Ureter (tissue), 1 donor: ENCODE measurements at regions not wholly inside any gene's neighbourhood (a gene's known extent, or its start where the extent isn't known, plus 50 kb on each side); places are given as distances from the start of the nearest gene placed in this dataset.

Experiments used
- DNase-seq: peaks from one replicate; pipeline ENCODE4 v3.0.0-alpha.2; 2020; ENCODE audit warnings: low spot score
- donor health status: DM: yes; HTN: yes; CAD: no.

DNA sequence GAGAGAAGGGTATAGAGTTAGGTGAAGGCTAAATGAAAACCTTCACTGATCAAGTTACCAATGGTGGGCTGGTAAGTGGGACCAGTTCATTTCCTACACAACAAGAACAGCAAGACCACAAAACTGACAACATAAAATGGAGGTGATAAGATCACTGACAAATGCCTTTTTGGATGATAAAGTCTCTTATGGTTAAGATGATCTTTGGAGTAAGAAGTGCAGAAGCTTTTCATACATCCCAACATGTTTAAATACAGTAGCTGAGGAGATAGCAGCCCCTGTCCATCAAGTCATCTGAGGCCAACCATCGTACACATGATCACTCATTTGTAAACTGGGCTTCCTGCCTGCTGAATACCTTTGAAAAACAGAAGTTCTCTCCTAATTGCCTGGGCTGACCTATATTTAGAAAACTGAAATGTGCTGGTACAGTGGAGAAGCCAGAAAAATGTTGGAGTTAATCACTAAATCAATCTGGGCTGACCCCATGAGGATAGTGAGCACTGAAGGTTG lies 259.0 kb upstream of the ZFHX3 start:
- DNase-seq: no peak

DNA sequence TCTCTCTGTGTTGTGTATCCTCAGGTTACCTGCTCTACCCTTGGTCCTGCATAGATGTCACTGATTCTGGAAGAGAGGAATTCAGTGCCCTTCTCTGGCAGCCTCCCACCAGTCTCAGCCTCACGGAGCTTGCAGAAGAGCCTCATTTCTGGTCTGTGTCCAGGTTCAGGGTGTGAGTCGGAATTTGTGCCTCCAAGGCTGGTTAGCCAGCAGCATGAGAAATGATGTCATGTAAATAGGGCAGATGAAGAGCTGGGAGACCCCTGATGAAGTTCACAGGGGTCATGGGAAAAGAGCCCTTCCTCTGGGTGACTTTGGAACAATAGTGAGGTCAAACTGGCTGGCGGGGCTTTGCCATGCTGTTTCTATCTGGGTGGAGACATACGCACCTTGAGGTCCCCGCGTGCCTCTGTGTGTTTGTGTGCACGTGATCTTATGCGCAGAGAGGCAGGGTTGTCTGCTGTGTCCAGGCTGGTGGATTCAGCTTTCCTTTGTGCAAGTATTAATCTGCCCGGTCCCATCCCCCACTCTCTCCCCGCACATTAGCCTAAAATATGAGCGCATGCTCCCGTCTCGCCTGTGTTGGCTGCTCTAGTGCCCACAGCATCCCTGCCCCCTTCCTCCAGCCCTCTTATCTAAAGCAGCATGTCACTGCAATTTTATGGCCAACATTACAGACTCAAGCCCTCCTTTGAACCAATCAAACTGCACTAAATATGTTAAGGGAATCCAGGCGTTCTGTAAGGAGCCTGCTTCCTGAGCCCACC lies 256.3 kb upstream of the ZFHX3 start:
- DNase-seq: no peak

- no peak for DNase-seq
These were observed 255.0 kb upstream of the ZFHX3 start for GRCh38 chr16:73302942-73303341.

- DNase-seq: no peak
These were observed 254.1 kb upstream of the ZFHX3 start for GRCh38 chr16:73301984-73302383.

DNA sequence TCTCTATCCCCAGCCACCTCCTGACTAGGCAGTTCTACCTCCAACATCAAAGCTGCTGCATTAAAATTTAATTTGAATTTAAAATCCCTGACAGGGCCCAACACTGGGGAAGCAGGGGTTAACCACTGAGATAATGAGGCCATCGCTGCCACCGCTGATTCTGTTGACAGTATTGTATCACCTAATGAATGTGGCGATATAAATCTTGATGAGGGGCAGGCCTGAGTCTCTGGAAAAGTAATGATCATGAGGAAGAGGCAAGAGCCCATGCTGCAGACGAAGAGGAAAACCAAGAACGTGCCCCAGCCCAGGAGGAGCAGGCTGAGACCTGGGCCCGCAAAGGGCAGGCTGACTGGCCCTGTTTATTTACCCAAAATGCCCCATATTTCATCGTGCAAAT lies 251.4 kb upstream of the ZFHX3 start:
- DNase-seq: no peak

DNA sequence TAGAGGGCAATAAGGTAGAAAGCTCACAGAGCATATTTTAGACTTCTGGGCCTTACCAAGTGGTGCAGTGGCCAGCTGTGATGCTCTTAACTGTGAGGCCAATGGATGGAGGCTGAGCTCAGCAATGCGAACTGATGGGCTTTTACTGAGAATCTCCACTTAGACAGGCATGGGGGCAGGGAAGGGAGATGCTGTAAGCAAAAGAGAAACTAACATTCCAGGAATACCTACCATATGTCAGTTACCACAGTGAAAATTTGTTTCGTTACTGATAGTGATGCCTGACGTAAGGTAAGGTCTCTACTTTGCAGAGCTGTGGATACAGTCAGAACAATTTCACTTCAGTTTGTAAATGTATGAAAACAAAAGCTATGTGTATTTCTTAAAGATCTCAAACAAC lies 250.6 kb upstream of the ZFHX3 start:
- no peak for DNase-seq

DNA sequence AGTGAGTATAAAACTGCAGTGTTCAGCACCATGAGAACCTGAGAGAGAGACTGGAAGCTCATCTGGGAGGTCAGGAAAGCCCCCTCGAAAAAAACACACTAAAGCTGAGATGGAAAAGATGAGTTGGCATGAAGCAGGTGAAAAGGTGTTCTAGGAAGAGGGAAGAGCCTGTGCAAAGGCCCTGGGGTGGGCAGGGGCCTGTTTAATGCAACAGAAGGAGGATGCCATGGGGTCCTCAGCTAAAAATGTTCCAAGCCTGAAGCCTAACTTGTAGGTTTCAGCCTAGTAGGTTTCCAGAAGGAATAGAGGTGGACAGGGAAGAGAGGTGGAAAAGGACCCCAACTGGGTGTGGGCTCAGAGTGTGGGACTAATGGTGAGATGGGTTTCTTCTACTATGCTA lies 242.3 kb upstream of the ZFHX3 start:
- no peak for DNase-seq

DNA sequence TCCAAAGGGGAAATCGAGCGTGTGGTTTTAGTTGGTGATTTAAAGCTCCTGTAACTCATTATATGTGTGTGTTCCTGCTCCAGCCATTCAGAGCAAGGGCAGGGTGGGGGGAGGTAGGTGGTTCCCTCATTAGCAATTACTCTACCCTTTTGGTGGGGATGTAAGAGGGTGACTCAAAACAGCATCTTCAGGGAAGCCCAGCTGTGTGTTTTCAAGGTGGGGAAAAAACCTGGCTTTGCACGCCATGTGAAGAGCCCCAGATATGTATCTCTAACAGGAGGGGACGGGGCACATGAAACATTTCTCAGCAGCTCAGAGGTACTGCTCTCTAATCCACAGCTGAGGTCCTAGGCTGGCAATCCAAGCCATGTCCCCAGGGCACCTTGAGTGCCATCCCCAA lies 241.3 kb upstream of the ZFHX3 start:
- DNase-seq: no peak

DNA sequence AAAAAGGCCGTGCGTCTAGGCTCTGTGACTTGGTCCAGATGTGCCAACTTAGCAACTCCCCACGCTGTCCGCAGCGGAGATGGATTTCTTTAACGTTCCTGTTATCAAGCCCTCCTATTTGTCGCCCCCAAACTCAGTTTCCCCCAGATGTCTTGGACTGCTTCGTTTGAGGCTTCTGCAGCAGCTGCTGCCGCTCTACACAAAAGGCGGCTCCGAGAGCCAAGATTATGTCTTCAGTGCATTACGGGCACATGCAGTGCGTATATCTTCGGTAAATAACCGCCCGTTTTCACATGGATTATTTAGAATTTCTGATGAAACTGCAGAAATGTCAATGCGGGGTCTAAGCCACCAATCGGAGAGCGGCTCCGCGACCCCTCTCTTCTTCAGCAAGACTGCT lies 240.6 kb upstream of the ZFHX3 start:
- no peak for DNase-seq

DNA sequence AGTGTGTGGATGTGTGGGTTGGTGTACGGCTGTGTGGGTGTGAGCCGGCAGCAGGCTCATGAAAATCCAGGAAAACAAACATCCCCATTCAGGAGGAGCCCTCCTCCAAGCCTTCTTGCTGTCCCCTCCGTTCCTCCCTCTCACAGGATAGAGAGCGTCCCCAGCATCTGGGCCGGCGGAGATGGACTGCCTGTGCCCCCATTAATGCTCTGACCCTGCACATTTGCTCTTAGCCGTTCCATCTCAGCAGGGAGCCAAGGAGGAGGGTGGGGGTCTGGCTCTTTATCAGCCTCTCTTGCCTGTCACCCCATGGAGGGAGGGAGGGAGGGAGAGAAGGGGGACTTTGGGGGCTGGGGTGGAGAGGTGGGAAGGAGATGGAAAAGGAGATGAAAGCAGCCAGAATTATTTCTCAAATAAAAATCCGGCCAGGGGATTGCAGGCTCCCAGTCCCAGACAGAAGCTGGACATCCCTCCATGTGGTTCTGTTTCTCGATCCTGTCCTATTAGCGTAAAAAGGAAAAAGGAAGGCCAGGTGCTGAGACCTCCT lies 240.0 kb upstream of the ZFHX3 start:
- DNase-seq: no peak

DNA sequence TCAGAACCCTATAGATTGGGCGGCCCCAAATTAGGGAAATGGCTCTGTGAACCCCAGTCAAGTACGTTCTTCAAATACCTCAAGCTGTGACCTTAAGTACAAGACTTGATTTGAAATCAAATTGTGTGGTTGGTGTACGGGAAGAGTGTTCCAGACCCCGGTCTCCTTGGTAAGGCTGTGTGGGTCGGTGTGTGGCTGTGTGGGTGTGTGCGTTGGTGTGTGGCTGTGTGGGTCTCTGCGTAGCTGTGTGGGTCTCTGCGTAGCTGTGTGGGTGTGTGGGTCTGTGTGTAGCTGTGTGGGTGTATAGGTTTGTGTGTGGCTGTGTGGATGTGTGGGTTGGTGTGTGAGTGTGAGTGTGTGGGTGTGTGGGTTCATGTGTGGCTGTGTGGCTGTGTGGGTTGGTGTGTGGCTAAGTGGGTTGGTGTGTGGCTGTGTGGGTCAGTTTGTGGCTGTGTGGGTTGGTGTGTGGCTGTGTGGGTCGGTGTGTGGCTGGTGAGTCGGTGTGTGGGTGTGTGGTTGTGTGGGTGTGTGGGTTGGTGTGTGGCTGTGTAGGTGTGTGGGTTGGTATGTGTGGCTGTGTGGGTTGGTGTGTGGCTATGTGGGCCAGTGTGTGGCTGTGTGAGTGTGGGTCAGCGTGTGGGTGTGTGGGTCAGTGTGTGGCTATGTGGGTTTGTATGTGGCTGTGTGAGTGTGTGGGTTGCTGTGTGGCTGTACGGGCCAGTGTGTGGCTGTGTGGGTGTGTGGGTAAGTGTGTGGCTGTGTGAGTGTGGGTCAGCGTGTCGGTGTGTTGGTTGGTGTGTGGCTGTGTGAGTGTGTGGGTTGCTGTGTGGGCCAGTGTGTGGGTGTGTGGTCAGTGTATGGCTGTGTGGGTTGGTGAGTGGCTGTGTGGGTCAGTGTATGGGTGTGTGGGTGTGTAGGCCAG lies 238.7 kb upstream of the ZFHX3 start:
- no peak for DNase-seq

GRCh38 chr16:73285436-73286201 lies 237.7 kb upstream of the ZFHX3 start:
- no peak for DNase-seq

DNA sequence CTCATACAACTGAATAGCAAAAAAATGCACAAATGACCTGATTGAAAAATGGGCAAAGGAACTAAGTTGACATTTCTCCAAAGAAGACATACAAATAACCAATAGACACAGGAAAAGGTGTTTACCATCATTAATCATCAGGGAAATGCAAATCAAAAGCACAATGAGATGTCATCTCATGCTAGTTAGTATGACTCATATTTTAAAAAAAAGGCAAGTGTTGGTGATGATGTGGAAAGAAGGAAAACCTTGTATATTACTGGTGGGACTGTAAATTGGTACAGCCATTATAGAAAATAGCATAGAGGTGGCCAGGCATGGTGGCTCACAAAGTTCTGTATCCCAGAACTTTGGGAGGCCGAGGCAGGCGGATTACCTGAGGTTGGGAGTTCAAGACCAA lies 232.5 kb upstream of the ZFHX3 start:
- no peak for DNase-seq

GRCh38 chr16:73279451-73279850 lies 231.5 kb upstream of the ZFHX3 start:
- no peak for DNase-seq

GRCh38 chr16:73277071-73277470 lies 229.1 kb upstream of the ZFHX3 start:
- DNase-seq: no peak

- DNase-seq: no peak
These were observed 227.5 kb upstream of the ZFHX3 start for GRCh38 chr16:73275448-73275847.

GRCh38 chr16:73275024-73275423 lies 227.1 kb upstream of the ZFHX3 start:
- DNase-seq: no peak

GRCh38 chr16:73274140-73274539 lies 226.2 kb upstream of the ZFHX3 start:
- no peak for DNase-seq

- DNase-seq: no peak
These were observed 220.6 kb upstream of the ZFHX3 start for GRCh38 chr16:73268366-73268993.

GRCh38 chr16:73265935-73266334 lies 218.0 kb upstream of the ZFHX3 start:
- DNase-seq: no peak

- no peak for DNase-seq
These were observed 217.4 kb upstream of the ZFHX3 start for GRCh38 chr16:73265124-73265837.
